Activated CD4-positive, alpha-beta T cell treated with anti-CD3 and anti-CD28 coated beads, Interleukin-2, amount 50 U/mL, for 16 hours (primary cell): ENCODE measurements at regions not wholly inside any gene's neighbourhood (a gene's known extent, or its start where the extent isn't known, plus 50 kb on each side); places are given as distances from the start of the nearest gene placed in this dataset.
"Not testable (repeated sequence)": the region's sequence is repeated elsewhere in the genome, so short reads cannot be mapped to it uniquely, and the experiment has no call there.

Experiments used
- DNase-seq: peaks from one replicate; pipeline ENCODE4 v3.0.0-alpha.2; 2020

DNA sequence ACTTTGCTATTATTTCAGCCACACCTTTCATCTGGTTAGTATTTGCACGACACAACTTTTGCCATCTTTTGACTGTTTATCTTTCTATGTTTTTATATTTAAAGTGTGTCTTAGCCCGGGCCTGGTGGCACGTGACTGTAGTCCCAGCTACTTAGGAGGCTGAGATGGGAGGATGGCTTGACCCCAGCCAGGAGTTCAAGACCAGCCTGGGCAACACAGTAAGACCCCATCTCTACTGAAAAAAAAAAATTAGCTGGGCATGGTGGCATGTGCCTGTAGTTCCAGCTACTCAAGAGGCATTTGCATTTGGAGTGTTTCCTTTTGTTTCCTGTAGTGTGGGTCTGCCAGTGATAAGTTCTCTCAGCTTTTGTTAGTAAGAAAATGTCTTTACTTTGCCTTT lies 88.7 kb upstream of the GLI2 start:
- no peak for DNase-seq

DNA sequence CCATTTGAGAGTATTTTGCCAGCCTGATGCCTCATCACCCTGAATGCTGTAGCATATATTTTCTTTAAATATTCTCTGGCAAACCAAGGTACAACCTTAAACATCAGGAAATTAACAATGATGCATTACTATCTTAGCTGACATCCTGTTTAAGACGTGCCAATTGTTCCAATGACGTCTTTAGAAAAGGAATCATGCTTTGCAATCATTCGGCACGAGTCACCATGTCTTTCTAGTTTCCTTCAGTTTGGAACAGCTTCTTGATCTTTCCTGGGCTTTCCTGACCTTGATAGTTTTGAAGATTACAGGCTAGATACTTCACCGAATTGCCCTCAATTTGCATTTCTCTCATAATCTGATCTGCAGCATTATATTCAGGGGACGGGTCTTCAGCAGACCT lies 88.2 kb upstream of the GLI2 start:
- DNase-seq, result no peak

DNA sequence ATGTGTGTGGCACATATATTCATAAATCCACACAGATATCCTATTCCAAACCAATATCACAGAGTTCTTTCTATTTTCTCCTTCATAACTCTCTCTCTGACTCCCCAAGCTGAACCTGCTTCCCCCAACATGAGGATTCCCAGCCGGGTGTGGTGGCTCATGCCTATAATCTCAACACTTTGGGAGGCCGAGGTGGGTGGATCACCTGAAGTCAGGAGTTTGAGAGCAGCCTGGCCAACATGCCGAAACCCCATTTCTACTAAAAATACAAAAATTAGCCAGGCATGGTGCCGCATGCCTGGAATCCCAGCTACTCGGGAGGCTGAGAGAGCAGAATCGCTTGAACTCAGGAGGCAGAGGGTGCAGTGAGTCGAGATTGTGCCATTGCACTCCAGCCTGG lies 86.3 kb upstream of the GLI2 start:
- DNase-seq, result not testable (repeated sequence)

DNA sequence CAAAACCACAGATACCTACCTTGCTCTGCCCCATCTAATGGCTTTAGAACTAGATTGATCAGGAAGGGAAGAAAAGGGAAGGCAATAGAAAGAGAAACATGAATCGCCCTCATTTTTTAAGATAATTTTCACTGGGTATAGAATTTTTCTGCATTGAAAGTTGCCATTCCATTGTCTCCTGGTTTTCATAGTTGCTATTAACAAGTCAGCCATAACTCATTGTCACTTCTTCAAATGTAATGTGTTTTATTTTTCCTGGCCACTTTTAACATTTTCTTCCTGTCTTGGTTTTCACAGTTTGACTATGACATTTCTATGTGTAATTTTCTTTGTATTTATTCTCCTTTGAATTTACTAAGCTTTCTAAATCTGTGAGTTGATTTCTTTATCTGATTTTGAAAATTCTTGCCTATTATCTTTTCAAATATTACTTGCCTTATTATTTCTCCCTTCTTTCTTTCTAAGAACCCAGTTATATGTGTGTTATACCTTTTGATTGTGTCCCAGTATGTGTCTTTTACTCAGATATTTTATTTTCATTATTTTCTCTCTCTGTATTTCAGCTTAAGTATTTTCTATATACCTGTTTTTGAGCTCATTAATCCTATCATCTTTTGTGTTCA lies 85.5 kb upstream of the GLI2 start:
- DNase-seq, result no peak

DNA sequence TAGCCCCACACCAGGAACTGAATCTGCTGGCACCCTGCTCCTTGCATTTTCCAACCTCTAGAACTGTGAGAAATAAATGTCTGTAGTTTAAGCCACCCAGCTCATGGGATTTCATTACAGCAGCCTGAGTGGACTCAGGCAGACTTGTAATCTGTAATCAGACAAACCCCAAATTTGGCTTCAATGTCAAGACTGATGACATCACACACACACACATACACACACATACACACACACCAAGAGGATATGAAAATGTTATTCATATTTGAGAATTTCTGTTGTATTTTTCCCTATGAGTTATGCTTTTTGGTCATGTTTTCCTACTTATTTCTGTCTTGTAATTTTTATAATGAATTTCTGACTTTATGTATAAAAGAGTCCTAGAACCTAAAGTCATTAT lies 83.8 kb upstream of the GLI2 start:
- DNase-seq, result no peak

DNA sequence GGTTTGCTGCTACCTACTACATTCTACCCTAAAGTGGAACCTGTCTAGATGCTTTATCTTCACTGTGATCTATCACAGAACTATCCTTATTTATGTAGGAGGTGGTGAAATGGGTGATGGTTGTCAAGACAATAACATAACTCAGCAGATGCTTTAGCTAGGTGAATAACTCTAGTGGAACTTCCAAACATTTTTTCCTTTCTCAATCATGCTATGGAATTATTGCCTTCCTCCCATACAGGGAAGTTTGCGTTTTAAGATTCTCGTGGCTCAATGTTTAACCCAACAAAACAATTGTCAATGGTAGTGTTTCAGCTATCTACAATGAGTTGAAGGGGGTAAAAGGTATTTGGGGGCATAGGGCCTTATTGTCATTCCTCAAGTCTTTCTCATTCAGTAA lies 82.6 kb upstream of the GLI2 start:
- DNase-seq, result no peak

DNA sequence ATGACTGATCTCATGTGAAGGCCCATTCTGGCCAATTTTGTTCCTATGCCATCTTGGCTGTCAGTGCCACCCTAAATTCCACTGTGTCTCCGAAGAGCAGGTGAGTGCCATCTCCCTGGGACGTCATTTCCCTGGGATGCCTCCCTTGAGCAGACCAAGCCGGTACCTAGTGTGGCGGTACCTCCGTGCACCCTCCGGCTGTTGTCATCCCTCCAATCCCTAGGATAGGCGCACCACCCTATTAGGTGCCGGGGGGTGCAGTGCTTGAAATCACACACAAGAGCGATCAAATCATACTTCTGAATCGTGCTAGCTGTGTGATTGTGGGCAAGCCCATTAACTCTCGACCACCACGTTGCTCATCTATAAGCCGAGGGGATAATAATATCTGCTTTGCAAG lies 81.8 kb upstream of the GLI2 start:
- DNase-seq, result no peak

DNA sequence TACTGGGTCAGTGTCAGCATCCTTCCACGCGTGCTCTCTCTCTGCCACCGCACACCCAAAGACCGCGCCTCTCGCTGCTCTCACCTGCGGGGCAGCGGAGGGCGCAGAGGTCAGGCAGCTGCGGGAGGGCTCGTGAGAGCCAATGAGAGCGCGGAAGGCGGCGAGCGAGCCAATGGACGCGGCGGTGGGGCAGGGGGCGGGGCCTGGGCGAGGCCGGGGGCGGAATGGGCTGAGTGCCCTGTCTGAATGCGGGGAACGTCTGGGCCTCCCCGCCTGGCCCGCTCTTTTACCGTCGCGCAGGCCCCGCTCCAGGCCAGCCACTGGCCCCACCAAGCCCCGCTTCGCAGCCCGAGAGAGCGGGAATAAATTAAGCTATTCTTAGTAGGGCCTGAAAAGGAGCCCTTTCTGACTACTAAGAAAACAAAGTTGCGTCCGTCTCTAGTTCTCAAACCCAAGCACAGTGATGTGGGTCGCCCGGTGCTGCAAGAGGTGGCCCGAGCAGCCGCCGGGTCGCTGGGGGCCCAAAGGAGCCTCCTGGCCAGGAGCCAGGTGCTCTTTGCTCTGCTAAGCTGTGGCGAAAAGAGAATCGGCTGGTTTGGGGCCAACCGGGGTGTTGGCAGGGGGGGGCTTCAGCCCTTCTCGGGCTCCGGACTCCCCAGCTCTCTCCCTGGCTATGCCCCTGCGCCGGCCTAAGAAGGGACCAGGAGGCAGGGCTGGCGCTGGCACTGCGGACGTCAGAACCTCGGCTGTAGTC lies 81.1 kb upstream of the GLI2 start:
- DNase-seq, result no peak

DNA sequence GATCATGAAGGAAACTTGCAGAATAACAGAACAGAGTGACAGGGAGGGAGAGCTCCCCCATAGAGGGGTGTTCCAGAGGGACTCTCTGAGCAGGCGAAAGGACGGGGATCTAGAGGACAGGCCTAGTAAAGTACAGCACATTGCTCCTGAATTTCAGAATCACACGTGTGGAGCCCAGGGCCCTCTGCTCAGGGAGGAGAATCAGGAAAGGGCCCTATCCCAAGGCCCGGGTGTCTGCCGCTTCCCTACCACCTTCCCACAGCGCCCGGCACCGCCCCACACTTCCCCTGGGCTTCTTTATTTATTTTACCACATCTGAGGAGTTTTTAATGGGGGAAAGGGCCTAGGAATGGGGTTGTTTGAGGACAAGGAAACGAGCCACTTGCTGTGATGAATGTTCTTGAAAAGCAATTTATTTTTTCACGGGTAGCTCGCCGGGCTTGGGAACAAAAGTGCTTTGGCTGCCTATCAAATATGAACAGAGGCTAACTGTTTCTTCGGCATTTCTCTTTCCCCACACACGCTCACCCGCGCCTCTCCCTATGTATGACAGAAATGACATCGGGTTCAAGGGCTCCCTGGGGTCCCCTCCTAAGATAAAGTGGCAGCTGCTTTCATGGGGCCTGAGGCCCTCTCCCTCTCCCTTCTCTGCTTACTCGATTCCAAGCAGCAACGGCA lies 79.3 kb upstream of the GLI2 start:
- DNase-seq, result no peak

DNA sequence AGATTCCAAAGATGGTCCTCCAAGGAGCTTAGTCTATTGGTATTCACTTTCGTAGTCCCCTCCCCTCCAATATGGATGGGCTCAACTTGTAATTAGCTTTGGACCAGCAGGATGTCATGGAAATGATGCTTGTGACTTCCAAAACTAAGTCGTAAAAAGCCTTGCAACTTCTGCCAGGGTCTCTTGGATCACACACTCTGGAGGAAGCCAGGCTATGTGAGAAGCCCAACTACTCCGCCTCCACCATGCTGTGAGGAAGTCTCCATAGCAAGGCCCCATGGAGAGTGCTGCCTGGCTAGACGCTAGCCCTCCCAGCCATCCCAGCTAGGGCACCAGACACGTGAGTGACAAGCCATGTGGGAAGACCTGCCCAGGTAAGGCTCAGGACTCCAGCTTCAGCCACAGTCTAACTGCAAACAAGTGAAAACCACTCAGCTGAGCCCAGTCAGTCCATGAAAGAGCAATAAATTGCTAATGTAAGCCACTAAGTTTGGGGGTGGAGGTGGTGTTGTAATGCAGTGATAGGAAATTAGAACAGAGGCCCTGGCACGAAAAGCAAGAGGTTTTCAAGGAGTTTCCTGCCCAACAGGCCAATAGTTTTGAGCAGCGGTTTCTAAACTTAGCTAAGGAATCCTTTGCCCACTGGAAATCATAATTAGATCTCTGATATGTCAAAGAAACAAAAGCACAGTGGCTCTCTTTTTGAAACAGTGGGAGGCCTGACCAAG lies 77.5 kb upstream of the GLI2 start:
- DNase-seq, result no peak

DNA sequence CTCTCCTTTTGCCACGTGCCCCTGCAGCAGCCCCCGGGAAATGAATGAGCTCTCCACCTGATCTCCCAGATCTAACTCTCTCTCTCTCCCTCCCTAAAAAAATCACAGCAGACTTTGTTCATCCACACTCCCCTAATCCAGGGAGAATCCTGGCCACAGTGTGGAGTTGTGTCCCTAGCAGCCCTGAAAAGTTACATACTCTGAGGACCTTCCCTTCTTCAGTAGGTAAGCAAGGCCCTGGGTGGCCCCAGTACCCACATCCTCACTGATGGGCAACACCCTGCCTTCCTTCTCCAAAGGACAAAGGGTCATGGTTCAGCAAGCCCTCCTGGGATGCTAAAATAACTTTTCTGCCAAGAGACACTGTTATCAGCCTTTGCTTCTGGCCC lies 76.9 kb upstream of the GLI2 start:
- no peak for DNase-seq

DNA sequence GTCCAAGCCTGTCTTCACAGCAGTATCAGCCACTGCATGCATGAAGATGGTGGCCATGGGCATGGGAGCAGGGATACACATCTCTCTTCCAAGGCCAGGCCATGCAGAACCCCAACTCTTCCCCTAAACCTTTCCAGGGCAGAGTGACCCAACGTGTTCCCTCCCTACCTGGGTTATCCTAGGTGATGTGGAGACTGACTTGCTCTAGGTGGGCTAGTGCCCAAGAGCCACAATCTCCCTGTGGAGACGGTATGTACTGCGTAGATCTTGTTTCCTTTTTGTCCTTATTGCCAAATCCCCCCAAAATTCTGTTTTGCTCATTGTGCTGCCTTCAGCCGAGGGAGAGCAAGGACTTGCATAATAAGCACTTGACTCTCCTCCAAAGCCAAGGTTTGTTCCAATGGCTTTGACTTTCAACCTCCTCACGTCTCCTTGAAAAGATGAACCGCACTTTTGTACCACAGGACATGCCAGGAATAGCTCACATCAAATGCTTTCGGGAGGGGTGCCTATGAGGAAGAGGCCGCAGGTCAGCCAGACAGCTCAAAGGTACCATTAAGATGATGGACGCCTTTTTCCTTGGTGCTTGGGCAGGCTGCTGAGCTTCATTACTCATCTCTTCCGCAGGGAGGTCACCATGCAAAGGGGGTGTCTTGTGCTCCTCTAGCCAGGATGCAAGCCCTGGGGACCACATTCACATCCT lies 76.2 kb upstream of the GLI2 start:
- no peak for DNase-seq

DNA sequence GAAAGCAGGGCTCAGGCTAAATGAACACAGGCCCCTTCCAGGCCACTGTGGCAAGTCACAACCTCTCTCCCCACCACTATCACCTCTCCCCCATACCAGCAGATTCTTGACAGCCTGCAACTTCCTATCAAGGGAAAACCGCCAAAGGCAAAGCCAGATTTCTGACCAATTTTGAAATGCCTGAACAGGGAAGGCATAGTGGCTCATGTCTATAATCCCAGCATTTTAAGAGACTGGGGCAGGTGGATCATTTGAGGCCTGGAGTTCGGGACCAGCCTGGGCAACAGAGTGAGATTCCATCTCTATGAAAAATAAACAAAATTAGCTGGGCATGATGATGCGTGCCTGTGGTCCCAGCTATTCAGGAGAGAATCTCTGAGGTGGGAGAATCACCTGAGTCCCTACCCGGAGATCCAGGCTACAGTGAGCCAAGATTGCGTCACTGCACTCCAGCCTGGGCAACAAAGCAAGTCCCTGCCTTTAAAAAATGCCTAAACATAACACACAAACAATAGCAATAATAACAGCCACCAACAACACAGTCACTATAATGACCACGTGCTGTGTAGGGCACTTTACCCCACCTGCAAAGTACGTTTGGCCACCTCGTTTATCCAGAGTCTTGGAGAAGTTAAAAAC lies 75.5 kb upstream of the GLI2 start:
- no peak for DNase-seq

DNA sequence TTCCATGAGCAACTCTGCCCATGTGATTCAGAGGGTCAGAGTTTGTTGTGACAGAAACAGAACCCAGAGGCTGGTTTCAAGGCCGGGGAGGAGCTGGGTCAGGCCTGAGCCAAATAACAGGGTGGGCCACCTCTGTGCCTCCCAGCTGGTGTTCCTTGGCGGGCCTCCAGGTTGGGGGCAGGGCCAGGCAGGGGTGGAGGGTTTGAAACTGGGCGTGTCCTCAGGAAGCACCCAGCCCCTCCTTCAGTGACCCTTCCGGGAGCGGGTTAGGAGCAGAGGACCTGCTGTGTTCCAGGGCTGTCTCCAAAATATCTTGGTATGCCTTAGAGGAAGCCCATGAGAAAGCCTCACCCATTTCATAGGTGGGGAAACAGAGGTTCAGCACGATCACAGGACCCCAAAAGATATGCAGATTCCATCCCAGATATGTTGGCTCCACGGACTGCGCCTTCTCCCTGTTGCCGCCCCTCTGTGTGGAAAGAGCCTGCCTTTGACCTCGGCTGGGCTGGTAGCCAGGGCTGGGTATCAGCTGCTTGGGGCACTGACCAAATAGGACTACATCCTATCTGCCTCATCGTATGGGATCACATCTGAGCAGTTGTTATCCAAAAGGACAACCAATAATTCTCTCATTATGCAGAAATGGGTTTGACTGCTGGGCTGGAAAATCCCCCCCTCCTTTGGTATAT lies 74.8 kb upstream of the GLI2 start:
- no peak for DNase-seq

DNA sequence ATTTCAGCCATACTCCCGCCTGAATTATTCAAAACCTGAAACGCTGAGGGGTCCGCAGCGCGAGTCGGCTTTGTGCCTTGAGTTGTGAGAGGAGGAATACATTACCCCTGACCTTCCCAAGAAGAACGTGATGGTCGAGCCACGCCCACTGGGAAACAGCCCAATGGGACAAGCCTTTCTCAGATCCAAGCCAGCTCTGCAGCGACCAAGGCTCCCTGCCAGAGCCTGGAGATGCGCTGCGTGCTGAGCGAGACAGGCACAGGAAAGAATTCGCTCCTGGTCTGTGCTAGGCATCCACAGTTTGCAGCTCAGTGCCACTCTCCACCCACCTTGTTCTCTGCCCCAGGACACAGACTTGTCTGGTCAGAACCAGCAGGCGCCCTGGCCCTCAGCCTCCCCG lies 74.1 kb upstream of the GLI2 start:
- DNase-seq, result no peak

DNA sequence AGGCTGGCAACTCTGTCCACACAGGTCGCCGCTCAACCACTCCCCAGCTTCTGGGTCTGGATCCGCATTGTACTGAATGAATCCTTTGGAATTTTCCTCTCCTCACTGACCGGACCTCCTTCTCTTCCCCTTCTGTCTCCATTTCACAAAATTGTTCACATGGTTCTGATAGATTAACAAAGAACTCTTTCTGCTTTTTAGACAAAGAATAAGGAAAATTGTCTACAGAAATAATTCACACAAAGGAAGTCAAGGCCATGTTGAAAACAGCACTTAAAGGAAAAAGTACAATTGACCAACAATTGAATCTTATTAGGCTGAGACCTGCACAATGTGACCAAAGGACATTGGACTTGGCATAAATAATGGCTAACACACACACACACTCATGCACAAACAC lies 73.6 kb upstream of the GLI2 start:
- DNase-seq, result no peak

DNA sequence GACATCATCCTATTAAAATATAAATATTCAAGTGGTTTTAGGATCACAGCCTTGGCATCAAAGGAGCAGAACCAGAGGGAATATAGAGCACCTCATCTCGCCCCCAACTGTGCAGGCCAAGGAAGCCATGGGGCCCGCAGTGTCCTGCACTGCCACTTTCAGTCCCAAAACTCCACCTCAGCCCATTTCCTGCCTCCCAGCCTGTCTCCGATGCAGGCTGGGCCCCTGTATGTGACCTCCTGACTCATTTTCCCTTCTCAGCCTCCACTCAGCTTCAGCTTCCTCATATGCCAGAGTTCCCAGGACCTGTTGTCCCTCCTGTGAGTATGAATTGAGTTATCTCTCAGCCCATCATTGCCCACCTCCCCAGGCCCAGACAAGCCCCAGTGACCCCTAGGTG lies 72.9 kb upstream of the GLI2 start:
- no peak for DNase-seq

DNA sequence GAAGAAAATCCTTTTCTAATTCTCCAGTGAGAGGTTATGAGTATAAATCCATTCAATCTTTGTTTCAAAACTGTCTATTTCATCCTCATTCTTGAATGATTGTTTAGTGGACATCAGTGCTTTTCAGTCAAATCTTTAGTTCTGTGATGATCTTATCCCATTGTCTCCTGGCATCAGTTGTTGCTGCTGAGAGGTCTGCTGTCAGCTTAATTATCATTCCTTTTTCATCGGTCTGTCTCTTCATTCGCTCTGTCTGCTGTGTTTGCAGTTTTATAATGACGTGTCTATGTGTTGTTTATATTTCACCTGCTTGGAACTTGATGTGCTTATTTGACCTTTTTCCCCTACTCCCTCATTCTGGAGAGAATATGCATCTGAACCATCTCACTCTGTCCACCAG lies 69.2 kb upstream of the GLI2 start:
- DNase-seq, result no peak

DNA sequence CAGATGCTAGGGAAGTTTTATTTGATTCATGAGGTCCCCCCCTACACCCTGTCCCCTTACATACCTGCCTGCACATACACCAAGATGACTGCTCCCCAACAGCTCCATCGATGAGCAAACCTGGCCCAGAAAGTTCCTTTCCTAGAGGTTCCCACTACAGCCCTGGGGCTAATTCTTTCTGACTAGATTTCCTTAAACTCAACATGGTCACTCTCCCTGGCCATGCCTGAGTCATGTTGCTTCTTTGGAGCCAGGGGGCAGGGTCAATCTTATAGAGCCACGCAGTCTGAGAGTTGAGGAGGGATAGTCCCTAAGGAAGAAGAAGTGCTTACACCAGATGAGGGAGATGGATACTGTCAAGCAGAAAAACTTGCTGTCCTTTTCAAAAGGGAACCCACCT lies 67.7 kb upstream of the GLI2 start:
- no peak for DNase-seq

DNA sequence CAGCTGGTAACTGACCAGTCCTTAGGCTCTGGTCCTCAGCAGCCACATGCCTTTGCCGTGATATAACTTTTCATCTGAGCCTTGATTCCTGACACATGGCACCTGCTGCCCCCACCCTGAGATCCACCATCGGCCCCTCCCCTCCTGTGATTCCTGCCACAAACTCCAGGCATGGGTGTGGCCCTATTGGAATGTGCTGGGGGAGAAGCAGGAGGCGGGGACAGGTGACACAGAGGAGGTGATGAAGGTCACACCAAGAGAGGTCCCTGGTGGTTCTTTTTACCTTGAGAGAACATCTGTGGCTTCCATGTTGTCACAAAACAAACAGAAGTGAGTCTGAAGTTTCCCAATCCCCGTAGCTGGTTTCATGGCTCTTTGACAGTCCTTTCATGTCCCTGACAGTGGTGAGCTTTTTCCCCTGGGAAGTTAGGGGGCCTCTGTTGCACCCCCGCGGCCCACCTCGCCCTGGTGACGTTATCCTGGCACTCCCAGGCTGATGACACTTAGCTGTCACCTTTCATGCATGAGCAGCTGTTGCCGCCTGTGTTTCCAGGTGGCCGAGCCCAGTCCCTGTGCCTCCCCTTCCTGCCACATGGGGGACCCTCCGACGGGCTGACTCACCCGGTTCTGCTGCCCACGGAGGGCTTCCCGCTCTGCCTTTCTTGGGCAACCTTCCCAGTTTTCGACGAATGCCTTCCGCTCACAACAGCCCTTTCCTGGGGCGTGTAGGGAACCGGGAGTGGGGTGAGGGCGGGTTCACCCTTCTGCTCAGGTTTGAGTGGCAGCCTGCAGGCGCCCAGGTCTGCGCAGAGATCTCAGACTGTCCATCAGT lies 66.3 kb upstream of the GLI2 start:
- no peak for DNase-seq

DNA sequence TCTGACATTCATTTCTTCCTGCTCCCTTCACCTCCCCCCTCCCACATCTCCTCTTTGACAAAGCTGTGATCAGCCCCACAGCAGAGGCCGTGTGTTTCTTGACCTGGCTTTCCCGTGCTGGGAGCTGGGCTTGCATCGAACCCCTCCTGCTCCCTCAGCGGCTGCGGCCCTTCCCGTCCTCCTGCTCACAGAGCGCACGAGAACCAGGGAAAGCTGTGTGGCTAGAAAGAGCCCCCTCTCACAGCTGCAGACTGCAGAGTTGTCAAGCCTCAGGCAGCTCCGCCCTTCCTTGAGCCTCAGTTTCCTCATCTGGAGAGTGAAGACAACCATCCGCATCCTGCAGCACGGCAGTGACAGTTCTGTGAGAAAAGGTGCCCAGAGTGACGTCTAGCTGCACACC lies 65.7 kb upstream of the GLI2 start:
- DNase-seq, result no peak
